ENCODE measurements at regions not wholly inside any gene's neighbourhood (a gene's known extent, or its start where the extent isn't known, plus 50 kb on each side); places are given as distances from the start of the nearest gene placed in this dataset.

- H3K4me3 ChIP-seq (ENCODE audit: low read depth, low read length), result no peak overlapping the region
- TF ChIP-seq MAX (IDR thresholded peaks at IDR 0.05; ENCODE audit: low read depth, low read length) (no peak), POLR2A (IDR thresholded peaks at IDR 0.05; ENCODE audit: extremely low read depth, insufficient read length) (no peak), MYC (IDR thresholded peaks at IDR 0.05; ENCODE audit: low read depth, low read length) (no peak)
- TF ChIP-seq, protein P1, sequence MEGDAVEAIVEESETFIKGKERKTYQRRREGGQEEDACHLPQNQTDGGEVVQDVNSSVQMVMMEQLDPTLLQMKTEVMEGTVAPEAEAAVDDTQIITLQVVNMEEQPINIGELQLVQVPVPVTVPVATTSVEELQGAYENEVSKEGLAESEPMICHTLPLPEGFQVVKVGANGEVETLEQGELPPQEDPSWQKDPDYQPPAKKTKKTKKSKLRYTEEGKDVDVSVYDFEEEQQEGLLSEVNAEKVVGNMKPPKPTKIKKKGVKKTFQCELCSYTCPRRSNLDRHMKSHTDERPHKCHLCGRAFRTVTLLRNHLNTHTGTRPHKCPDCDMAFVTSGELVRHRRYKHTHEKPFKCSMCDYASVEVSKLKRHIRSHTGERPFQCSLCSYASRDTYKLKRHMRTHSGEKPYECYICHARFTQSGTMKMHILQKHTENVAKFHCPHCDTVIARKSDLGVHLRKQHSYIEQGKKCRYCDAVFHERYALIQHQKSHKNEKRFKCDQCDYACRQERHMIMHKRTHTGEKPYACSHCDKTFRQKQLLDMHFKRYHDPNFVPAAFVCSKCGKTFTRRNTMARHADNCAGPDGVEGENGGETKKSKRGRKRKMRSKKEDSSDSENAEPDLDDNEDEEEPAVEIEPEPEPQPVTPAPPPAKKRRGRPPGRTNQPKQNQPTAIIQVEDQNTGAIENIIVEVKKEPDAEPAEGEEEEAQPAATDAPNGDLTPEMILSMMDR (IDR thresholded peaks at IDR 0.05; ENCODE audit: low read depth, low read length), result no peak
- DNase-seq (ENCODE audit: low read depth), result no peak
Observed at GRCh38 chr15:38164061-38164460, 88.6 kb upstream of the SPRED1 start.

GRCh38 chr15:38164507-38164906 is 88.1 kb upstream of the SPRED1 start:
- TF ChIP-seq MAX (IDR thresholded peaks at IDR 0.05; ENCODE audit: low read depth, low read length) (no peak), POLR2A (IDR thresholded peaks at IDR 0.05; ENCODE audit: extremely low read depth, insufficient read length) (no peak), MYC (IDR thresholded peaks at IDR 0.05; ENCODE audit: low read depth, low read length) (no peak)
- TF ChIP-seq, protein P1 (IDR thresholded peaks at IDR 0.05; ENCODE audit: low read depth, low read length), result no peak
- H3K4me3 ChIP-seq (ENCODE audit: low read depth, low read length), result no peak overlapping the region
- DNase-seq (ENCODE audit: low read depth), result no peak

GRCh38 chr15:38168467-38169070 is 84.1 kb upstream of the SPRED1 start:
- H3K4me3 ChIP-seq (ENCODE audit: low read depth, low read length), result no peak overlapping the region
- DNase-seq (ENCODE audit: low read depth), result no peak
- TF ChIP-seq POLR2A (IDR thresholded peaks at IDR 0.05; ENCODE audit: extremely low read depth, insufficient read length) (no peak), MYC (IDR thresholded peaks at IDR 0.05; ENCODE audit: low read depth, low read length) (no peak), MAX (IDR thresholded peaks at IDR 0.05; ENCODE audit: low read depth, low read length) (no peak)
- TF ChIP-seq, protein P1 (IDR thresholded peaks at IDR 0.05; ENCODE audit: low read depth, low read length), result no peak

DNA sequence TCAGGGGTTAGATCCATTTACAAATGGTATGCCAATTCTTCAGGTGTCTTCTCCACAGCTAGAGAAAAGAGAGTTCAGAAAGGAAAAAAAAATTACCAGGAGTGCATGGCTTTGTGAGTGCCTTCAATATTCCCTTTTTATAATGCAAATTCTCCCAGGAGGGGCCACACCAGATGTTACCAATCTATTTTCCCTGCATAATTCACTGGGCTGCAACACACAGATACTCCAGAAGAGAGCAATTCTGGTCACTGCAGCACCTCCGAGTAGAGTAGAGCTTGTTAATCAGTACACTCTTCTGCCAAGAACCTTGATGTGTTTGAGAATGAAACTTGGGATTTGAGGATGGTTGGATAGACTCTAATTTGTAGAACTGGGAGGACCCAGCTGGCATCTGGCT is 80.7 kb upstream of the SPRED1 start:
- H3K4me3 ChIP-seq (ENCODE audit: low read depth, low read length), result no peak overlapping the region
- TF ChIP-seq POLR2A (IDR thresholded peaks at IDR 0.05; ENCODE audit: extremely low read depth, insufficient read length), result no peak
- no peak for TF ChIP-seq MYC (IDR thresholded peaks at IDR 0.05; ENCODE audit: low read depth, low read length)
- no peak for TF ChIP-seq MAX (IDR thresholded peaks at IDR 0.05; ENCODE audit: low read depth, low read length)
- TF ChIP-seq, protein P1 (IDR thresholded peaks at IDR 0.05; ENCODE audit: low read depth, low read length), result no peak
- DNase-seq (ENCODE audit: low read depth), result no peak

- H3K4me3 ChIP-seq (ENCODE audit: low read depth, low read length), result no peak overlapping the region
- DNase-seq (ENCODE audit: low read depth), result no peak
- TF ChIP-seq MAX (IDR thresholded peaks at IDR 0.05; ENCODE audit: low read depth, low read length) (no peak), POLR2A (IDR thresholded peaks at IDR 0.05; ENCODE audit: extremely low read depth, insufficient read length) (no peak), MYC (IDR thresholded peaks at IDR 0.05; ENCODE audit: low read depth, low read length) (no peak)
- TF ChIP-seq, protein P1 (IDR thresholded peaks at IDR 0.05; ENCODE audit: low read depth, low read length), result no peak
Observed at GRCh38 chr15:38174691-38175090, 77.9 kb upstream of the SPRED1 start.

Data from NB4 (cell line).